GM19328 (cell line): ENCODE measurements at regions not wholly inside any gene's neighbourhood (a gene's known extent, or its start where the extent isn't known, plus 50 kb on each side); places are given as distances from the start of the nearest gene placed in this dataset.
"Not testable (repeated sequence)": the region's sequence is repeated elsewhere in the genome, so short reads cannot be mapped to it uniquely, and the experiment has no call there.

Source experiments
- ATAC-seq: cut with Tn5 transposase; IDR thresholded peaks from one replicate; pipeline ENCODE4 v1.9.1; 2021; ENCODE audit warnings: mild to moderate bottlenecking, moderate library complexity; ENCODE audit not compliant: unreplicated experiment

DNA sequence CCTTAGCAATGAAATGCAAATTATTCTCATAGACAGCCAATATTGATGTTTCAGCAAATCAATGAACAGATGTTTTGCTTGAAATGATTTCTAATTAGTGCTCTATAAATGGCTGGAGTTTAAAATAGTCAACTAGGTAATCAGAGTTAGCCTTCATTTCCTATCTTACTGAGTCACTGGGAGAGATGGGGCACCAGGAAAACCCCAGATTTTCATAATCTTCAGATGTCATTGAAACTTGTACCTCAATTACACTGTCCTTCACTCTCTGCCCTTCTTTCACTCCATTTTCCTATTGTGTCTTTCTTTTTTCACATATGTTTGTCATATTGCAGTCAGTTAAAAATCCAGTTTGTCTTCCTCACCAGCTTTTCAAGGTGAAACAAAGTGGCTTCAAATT lies 92.7 kb downstream of the C12orf75 start:
- no peak for ATAC-seq

DNA sequence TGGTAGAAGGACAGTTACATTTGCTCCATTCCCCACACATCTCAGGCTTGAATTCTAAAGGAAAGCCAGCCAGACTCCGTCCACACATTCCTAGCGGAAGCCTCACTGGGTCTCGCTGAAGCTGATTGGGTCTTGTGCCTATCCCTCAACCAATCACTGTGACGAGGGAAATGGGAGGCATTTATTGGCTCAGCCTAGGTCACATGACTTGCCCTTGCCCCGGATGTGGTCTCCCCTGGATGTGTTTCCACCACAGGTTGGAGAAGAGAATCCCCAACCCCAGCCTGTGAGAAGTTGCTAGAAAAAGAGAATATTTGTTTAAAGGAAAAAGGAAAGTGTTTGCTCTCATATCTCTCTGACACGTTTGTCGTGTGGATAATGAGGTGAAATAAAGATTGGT lies 93.4 kb downstream of the C12orf75 start:
- no peak for ATAC-seq

DNA sequence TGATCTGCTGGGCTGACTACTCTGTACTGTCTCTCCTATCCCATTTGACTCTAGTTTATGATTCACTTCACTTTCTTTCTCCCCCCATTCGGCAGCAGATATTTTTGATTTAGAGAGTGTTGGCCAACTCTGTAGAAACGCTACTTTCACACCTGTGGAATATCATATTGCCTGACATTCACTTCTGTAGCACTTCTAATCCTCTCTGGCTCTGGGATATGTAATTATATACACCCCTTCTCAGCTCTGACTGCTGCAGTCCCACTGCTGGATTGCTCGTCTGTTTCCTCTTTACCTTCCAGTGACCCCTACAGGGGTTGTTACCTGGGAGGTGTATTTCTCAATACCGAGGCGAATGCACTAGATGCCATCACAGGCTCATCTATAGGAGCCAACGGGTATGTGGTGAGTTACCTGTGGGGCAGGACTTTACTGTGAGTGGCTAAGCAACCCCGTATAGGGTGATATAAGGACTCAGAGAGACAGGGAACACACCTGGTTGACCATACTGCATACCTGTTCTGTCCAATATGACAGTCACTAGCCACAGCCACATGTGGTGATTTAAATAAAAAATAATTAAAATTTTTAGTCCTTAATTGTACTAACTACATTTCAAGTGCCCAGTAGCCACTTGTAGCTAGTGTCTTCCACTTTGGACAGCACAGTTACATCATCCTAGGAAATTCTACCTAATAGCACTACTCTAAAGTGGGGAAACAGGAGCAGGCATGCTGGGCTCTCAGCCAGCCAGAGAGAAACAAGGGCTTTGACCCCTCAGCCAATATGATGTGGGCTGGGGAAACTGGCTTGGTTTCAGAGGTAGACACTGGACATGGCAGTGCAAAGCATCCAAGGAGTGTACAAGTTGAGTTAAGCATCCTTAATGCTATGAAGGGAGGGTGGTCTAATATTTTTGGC lies 95.0 kb downstream of the C12orf75 start:
- no peak for ATAC-seq

DNA sequence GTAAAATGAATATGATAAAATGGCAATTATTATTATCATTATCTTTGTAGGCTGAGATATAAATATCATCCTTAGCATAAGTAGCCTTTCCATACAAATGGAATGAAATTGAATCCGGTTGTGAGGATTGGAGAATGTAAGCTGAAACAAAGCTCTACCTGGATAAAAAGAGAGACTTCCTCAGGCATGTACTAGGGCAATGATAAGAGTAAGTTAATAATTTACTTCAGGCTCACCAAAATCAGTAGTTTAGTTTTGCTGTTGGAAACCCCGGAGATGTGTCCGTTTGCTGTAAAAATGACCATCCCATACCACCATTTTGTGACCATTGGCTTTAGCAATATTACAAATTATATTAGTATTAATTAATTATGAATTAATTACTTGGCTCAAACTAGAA lies 96.3 kb downstream of the C12orf75 start:
- no peak for ATAC-seq

DNA sequence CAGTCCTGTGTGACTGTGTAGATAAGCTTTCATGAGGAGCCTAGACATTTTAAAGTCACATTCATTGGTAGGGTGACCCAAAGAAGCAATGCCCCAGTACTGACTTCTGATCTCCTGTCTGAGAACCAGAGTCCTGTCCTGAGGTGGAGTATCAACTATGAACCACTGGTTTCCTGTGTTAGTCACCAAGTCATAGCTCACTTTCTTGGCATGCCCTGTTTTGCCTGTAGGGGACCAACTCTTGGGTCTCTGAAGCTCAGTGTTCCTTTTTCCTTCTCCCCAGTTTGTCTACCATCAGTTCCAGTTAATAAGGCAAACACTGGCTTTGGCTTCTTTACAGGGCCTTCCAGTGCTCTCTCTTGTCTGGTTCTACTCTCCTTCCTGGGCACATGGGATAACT lies 97.4 kb downstream of the C12orf75 start:
- ATAC-seq: no peak

DNA sequence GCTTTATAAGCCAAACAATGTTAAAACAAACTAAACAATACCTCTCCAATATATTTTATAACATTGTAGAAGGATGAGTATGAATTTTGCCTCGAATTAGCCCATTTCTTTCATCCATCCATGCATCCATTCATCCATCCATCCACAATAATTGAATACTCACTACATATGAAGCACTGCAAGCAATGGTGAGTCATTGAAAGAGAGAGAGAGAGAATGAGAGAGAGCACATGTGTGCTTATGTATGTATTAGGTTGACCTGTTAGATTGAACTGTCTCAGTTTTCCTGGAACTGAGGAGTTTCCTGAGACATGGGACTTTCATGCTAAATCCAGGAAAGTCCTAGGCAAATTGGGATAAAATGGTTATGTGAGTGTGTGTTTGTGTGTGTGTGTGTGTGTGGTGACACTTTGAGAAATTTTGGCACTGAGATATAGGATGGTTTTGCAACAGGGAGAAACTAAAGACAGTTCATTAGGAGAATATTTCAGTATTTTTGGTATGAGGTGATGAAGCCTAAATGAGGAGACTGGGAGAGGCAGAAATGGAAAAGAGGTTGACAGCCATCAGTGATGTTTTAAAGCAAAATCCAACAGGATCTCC lies 98.4 kb downstream of the C12orf75 start:
- ATAC-seq: no peak

DNA sequence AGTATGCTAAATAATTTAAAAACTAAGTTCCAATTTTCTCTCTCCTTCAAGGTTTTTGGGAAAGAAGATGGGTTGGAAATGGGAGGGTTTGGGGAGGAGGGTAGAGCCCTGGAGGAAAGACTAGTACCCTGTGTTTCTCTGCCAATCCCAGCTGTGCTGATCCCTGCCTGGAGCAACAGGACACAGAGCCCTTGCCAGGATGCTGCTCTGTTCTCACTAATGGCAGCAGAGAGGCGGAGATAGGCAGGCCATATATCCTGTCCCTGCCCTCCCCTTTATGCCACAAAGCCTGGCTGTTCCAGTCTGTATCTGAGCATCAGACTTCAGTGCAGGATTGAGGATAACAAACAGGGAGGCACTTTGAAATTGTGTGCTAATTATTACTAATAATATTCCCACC lies 99.0 kb downstream of the C12orf75 start:
- no peak for ATAC-seq

DNA sequence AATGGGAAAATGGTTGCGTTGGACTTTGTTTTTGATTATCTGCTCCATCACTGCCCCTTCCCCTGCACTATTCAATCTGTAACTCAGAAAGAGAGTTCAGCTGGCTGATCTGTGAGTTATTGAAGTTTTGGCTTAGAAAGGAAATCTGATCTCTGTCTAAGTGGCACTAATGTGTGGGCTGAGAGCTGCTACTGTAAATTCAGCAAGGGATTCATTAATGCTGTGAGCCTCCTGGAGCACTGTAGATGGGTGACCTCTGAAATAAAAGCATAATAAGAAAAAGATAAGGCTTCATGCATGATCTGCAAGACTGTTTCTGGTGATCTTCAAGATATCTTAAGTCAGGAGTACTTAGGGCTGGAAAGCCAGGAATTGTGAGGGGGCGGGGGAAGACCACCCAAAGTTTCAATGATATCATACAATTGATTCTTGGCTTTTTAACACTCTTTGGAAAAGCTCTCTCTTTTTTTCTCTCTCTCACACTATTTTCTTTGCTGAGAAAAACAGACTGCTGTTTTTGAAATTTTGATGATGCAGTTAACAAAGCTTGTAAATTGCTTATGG lies 101.1 kb downstream of the C12orf75 start:
- ATAC-seq: no peak

DNA sequence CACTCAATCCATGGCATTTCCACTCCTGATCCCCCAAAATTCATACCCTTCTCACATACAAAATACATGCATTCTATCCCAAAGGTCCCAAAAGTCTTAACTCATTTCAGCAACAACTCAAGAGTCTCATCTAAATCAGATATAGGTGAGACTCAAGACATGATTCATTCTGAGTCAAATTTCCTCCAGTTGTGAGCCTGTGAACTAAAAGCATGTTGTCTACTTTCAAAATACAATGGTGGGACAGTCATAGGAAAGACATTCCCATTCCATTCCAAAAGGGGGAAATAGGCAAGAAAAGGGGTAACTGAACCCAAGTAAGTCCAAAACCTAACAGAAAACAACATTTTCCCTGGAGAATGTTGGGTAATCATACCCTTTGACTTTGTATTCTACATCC lies 103.3 kb downstream of the C12orf75 start:
- ATAC-seq: no peak

DNA sequence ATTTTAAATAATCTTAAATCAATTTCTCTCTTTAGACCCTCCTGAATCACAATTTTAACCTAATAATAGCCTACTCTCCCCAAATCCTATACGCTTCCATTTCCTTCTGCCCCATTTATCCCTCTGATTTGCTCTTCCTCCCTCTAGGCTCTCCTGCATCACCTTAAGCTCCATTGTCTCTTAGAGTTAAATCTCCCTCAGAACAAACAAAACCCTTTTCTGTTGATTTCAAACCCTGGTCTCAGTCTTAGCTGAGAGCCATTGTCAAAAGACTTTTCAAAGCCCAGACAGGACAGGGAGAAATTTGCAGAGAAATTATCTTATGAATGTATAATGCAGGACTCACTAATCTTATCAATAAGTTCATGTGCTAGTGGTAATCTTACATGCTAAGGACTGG lies 106.1 kb downstream of the C12orf75 start:
- no peak for ATAC-seq

DNA sequence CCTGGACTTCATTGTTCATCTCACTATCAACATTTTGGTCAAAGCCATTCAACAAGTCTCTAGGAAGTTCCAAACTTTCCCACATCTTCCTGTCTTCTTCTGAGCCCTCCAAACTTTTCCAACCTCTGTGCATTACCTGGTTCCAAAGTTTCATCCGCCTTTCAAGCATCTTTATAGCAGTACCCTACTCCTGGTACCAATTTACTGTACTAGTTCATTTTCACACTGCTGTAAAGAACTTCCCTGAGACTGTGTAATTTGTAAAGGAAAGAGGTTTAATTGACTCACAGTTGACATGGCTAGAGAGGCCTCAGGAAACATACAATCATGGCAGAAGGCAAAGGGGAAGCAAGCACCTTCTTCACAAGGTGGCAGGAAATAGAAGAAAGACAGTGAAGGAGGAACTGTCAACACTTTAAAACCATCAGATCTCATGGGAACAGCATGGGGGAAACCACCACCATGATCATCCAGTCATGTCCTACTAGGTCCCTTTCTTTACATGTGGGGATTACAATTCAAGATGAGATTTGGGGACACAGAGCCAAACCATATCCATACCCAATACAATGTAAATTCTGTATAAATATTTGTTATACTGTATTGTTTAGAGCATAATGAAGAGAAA lies 109.7 kb downstream of the C12orf75 start:
- ATAC-seq: no peak

DNA sequence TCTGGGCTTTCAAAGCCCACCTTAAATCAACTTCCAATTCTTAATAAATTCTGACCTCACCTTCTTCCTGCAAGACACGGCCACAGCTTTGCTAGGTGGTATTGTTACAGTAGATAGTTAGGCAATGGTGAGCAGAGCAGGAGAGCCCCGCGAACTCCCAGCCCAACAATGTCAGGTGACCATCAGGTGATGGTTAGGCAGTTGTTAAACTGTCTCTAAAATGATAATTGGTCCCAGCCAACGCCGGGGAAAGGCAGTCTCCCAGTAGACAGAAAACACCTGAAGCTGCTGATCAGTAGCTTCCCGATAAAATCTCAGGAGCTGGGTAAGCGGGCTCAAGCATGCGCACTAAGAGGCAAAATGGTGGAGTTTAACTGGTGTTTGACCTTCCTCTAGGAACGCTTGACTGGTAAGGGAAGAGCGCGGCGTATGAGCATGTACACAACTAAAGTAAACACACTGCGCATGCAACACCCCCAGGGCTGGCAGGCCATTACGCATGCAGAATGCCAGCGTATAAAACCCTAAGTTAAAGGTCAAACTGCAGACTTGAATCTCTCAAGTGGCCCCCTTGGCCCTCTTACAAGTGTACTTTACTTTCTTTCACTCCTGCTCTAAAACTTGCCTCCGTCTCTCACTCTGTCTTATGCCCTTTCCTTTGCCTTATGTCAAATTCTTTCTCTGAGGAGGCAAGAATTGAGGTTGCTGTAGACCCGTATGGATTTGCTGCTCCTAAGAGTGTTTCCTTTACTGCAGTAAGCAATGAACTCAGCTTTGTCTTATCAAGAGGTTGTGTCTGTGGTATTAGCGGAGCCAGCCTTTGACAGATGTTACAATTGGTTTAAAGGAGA lies 113.5 kb downstream of the C12orf75 start:
- ATAC-seq: no peak

DNA sequence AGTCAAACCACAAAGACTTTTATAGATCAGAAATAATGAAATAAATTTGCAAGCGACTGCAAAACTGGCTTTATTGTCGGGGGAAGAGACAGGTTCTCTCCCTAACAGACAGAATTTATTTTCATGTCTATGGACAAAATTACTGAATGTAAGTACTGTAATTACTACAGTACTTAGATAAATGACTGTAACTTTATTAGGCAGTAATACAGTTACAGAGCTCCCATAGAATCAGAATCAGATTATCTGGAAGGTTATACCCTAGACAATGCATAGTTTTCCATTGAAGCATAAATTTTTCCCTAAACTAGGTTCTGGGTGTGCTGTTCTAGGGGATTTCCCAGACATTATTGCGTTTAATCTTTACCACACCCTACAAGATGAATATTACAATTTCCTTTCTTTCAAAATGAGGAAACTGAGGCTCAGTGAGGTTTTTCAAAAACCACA lies 114.2 kb downstream of the C12orf75 start:
- ATAC-seq: no peak

DNA sequence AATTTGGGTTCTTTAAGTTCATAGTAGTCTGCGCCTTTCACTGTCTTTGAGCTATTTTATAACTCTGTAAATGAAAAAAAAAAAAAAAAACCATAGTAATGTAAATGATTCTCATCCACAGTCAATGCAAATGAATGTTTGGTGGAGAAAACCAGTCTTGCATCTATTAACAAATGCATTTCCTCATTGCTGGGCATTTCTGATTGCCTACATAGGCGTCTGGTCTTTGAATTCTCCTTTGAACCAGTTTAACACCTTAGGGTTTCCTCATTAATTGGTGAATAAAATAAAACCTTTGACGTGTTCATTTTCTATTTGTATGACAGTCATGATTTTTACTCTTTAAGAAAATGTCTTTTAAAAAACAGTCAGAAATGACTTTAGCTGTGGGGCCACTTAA lies 114.8 kb downstream of the C12orf75 start:
- ATAC-seq: no peak

DNA sequence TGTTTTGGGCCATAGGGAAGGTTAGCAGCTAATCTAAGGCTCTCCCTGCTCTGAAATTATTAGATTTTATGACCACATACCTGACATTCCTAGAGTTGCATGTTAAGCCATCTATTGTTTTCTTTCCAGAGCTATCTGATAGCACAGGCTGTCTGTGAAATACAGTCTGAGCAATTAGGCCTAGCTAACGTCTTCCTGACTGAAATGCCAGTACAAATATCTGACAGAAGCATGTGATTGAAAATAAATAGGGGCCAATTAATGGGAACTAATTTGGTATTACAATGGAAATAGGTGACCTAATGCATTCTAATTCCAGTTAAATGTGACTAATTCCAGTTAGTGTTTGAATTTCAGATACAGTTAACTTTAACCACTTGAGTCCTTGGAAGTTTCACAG lies 115.2 kb downstream of the C12orf75 start:
- no peak for ATAC-seq

DNA sequence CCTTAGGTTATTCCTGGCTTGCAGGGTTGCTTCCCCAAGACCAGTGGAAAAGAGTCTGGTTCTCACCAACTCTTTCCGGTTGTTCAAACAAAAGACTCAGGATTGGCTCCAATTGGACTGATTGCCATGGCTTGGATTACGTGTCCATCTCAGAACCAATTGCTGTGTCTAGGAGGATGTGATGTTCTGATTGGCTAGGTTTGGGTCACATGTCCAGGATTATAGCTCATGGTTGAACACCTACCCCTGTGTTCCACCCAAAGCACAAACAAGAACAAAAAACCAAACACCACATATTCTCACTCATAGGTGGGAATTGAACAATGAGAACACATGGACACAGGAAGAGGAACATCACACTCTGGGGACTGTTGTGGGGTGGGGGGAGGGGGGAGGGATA lies 116.0 kb downstream of the C12orf75 start:
- not testable (repeated sequence) for ATAC-seq

DNA sequence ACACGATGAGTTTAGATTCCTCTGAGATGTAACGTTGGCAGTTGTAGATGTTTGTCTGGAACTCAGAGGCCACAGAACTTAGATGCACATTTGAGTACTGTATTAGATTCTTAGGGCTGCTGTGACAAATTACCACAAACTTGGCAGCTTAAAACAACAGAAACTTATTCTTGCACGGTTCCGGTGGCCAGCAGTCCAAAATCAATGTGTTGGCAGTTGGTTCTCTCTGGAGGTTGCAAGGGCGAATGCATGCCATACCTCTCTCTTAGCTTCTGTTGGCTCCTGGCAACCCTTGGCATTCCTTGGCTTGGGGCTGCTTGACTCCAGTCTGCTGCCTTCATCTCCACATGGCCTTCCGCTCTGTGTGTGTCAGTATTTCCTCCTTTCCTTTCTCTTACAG lies 118.9 kb downstream of the C12orf75 start:
- no peak for ATAC-seq

DNA sequence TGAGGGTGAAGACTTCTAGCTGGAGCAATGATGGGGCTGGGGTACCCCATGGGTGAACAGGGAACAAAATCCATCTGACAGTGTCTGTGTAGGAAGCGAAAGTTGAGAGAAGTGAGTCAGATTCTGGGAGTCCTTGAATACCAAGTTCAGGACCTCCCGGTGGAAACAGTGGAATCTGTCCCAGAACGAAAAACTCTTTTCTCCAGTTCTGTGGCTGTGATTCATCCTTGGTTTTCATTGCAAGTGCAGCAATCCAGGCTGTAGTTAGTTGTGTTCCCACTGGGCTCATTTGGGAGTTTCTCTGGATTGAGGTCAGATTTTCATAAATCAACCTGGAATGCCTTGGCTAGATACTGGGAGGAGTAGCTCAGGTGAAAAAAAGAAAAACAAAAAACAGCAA lies 120.7 kb downstream of the C12orf75 start:
- no peak for ATAC-seq

DNA sequence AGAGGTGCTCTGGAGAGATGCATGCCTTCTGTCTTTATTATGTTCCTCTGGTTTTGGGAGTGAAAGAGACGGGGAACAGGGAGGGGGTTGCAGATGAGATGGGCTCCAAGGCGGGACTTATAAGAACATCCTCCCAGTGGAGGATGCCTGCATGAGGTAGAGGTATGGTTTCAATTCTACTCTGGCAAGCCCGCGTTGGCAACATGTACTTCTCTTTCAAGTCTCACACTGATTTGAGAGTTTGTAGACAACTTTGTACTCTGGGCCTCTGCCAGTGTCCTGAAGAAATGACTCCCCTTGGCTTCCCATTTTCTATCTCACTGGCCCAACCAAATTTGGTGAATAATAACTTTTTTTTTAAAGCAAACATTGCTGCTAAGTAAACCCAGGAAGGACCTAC lies 121.3 kb downstream of the C12orf75 start:
- no peak for ATAC-seq

DNA sequence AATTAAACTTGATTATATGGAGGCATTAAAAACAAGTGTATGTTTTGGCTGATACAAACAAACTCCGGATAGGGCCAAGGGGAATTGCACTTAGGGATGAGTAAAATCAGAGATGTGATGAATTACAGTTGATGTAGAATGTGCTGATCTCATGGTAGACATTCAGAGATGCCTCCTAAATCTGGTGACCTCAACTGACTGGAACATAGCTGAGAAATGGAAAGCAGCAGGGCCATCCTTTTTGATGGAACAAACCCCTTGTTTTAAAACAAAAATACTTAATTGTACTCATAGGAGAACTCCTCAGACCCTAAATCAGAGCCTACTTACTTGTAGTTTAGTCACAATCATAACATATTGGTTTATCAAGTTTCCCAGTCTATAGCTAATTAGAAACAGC lies 122.8 kb downstream of the C12orf75 start:
- no peak for ATAC-seq

DNA sequence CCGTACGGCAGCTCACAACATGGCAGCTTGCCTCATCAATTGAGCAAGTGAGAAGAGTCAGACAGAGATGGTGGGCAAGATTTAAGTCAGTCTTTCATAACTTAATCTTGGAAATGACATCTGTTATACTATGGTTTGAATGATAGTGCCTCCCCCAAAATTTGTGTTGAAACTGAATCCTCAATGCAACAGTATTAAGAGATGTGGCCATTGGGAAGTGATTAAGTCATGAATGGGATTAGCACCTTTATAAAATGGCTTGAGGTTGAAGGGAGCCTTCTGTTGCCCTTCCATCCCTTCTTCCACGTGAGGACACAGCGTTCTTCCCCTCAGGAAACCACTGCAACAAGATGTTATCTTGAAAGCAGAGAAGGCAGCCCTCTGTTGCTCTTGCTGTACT lies 124.2 kb downstream of the C12orf75 start:
- no peak for ATAC-seq
